Heart left ventricle (tissue), 13 donors: ENCODE measurements at regions not wholly inside any gene's neighbourhood (a gene's known extent, or its start where the extent isn't known, plus 50 kb on each side); places are given as distances from the start of the nearest gene placed in this dataset.

Experiments used
- POLR2A ChIP-seq, 2 donors: fragments of 450-650 bp; IDR thresholded peaks; one replicate each; pipeline ENCODE4 v1.6.1; 2017; ENCODE audit warnings: antibody characterized with exemption in 2 of 2, mild to moderate bottlenecking in 2 of 2, moderate library complexity in 2 of 2
- TF ChIP-seq, protein P1 (sequence below), 12 donors: fragments of 200-600 bp; sonication (generic) in 4 of 12; IDR thresholded peaks; one replicate each; pipeline versions ENCODE4 v1.5.0 to v1.8.0; 2018 to 2022; ENCODE audit warnings: antibody characterized with exemption in 12 of 12, mild to moderate bottlenecking in 5 of 12
- donor health status: ischemic (EF 13 %, LVEDD 7.1; RV severe dilation, severe dysfunction).
- donor health status: DM: no; HTN: yes; CAD: no.
- donor health status: DM: no; HTN: no; CAD: no.
- donor health status: ischemic (EF 25% LVEDD 6.9; RV normal size, moderate dysfunction).
- donor health status: ischemic (EF 25% LVEDD 5.7; RV mildly dilated, moderate dysfunction).
- donor health status: ischemic (EF 35%, LVEDD 5.7; RV mildly dilated, moderate dysfunction).
- donor health status: nonischemic (EF 11% LVEDD 7.7; RV severe dilation, severe dysfunction).
- donor health status: DM: yes; HTN: yes; CAD: no.
- donor health status: PGD.
- donor health status: ischemic (EF 29% LVEDD 5.4; RV normal size, mild dysfunction).
- donor health status: nonischemic (EF 23%, LVEDD 6.1; RV moderate dilation, normal function).

GRCh38 chr16:51919736-51920135, 627.2 kb downstream of the TOX3 start:
- TF ChIP-seq POLR2A (IDR thresholded peaks at IDR 0.05) = no peak
- TF ChIP-seq, protein P1, sequence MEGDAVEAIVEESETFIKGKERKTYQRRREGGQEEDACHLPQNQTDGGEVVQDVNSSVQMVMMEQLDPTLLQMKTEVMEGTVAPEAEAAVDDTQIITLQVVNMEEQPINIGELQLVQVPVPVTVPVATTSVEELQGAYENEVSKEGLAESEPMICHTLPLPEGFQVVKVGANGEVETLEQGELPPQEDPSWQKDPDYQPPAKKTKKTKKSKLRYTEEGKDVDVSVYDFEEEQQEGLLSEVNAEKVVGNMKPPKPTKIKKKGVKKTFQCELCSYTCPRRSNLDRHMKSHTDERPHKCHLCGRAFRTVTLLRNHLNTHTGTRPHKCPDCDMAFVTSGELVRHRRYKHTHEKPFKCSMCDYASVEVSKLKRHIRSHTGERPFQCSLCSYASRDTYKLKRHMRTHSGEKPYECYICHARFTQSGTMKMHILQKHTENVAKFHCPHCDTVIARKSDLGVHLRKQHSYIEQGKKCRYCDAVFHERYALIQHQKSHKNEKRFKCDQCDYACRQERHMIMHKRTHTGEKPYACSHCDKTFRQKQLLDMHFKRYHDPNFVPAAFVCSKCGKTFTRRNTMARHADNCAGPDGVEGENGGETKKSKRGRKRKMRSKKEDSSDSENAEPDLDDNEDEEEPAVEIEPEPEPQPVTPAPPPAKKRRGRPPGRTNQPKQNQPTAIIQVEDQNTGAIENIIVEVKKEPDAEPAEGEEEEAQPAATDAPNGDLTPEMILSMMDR (IDR thresholded peaks at IDR 0.05) = no peak
